Choroid plexus epithelial cell (primary cell): ENCODE measurements at regions not wholly inside any gene's neighbourhood (a gene's known extent, or its start where the extent isn't known, plus 50 kb on each side); places are given as distances from the start of the nearest gene placed in this dataset.

Experiments
- DNase-seq: peaks from one replicate; pipeline ENCODE4 v3.0.0-alpha.2; 2010; ENCODE audit warnings: low read depth
- H3K4me3 ChIP-seq: 2 replicates; pipeline ENCODE4 v1.5.1; 2011; ENCODE audit warnings: low read depth, mild to moderate bottlenecking, control low read depth, low read length, moderate library complexity
- TF ChIP-seq, protein P1 (sequence below): conservative IDR thresholded peaks from 2 replicates; pipeline ENCODE4 v1.5.1; 2011; ENCODE audit warnings: low read depth, mild to moderate bottlenecking, control low read depth, inconsistent platforms, low read length, moderate library complexity

DNA sequence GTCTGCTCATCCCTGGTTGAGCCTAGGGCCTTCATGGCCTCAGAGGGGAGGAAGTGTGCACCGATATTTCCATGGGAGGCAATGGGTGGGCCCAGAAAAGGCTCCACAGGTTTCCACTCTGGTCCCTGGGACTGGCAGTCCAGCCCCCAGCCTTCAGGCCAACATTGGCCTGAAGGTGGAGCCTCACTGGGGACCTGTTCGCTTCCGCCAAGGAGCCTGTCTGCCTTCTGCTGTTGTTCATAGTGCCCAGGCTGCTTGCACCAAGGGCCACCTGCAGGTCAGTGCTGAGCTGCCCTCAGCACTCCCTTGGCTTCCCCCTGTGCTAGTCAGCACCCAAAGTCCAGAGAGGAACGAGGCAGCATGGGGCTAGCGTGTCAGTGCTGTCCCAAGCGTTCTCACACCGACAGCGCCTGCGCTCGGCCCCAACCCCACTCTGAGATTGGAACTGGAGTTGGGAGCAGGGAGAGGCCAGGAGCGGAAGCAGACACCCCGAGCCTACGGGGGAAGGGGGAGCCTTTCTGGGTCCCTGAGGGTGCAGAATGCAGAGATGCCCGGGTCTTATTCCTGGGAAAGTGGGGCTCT is 720.7 kb downstream of the PCDH18 start:
- no peak overlapping the region for H3K4me3 ChIP-seq
- TF ChIP-seq, protein P1, sequence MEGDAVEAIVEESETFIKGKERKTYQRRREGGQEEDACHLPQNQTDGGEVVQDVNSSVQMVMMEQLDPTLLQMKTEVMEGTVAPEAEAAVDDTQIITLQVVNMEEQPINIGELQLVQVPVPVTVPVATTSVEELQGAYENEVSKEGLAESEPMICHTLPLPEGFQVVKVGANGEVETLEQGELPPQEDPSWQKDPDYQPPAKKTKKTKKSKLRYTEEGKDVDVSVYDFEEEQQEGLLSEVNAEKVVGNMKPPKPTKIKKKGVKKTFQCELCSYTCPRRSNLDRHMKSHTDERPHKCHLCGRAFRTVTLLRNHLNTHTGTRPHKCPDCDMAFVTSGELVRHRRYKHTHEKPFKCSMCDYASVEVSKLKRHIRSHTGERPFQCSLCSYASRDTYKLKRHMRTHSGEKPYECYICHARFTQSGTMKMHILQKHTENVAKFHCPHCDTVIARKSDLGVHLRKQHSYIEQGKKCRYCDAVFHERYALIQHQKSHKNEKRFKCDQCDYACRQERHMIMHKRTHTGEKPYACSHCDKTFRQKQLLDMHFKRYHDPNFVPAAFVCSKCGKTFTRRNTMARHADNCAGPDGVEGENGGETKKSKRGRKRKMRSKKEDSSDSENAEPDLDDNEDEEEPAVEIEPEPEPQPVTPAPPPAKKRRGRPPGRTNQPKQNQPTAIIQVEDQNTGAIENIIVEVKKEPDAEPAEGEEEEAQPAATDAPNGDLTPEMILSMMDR, result no peak
- no peak for DNase-seq

DNA sequence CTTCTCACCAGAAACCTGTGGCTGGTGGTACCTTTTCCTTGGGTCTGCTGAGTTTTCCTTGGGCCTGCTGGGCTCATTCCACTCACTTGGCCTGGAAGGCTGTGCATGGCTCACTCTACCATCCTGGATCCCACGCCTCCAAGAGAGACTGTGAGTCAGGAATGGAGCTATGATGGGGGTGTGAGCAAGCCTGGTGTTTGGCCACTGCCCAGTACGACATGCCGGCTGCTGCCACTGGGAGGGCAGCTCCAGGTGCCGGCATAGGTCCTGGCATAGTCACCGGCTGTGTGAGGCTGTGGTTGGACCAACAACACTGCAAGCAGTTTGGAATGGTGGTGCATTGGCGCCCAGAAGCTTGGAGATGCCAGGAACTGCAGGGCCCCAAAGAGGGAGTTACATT is 721.7 kb downstream of the PCDH18 start:
- H3K4me3 ChIP-seq, result no peak overlapping the region
- DNase-seq, result no peak
- TF ChIP-seq, protein P1, result no peak

DNA sequence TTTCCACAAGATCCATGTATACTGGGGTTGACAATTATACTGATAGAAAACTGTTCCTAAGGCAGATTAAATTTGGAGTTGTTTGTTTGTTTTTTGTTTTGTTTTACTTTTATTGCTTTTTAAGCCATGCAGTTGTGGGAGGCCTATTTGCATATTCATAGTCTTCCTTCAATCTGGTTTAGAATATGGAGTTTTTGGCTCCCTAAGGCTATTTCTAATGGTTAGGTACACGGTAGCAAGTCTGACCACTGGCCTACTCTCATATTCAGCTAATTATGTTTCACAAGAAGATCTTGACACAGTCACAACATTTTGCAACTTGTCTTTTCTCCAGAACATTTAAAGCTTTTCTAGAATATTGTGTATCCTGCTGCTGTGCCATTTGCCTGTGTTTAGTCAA is 725.5 kb downstream of the PCDH18 start:
- TF ChIP-seq, protein P1, result no peak
- H3K4me3 ChIP-seq, result no peak overlapping the region
- DNase-seq, result no peak

DNA sequence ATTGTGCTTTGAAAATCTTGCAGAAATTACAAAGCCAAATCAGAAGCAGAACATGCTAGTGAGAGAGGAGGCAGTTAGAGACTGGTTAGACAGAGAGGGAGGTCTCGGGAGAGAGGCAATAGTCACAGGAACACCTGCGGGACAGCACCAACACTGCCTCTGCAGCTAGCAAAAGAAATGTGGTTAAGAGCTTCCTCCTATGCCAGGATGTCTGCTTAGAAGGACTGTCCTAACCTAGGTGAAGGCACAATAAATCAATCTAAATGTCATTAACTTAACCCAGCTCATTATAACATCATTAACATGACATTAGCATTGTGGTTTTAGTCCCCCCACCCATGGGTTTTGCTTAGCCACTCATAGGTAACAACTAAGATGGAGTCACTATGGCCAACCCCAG is 726.7 kb downstream of the PCDH18 start:
- DNase-seq, result no peak
- no peak overlapping the region for H3K4me3 ChIP-seq
- TF ChIP-seq, protein P1, result no peak

DNA sequence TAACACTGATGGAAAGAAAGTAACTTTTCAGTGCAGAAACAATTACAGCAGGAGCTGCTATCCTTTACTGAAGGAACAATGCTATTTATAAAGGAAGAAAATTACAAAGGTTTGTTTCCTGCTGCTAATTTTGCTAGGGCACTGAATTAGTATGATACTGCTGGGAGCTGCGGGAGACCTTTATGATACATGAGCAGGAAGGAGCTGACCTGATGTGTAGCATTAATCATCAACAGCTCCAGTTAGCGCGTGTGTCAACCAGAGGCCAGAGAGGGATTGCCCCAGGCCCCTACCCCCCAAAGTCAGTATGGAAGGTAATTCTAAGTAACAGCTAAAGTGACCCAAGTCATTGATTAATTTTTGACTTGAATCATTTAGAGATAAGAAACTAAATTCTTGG is 728.9 kb downstream of the PCDH18 start:
- H3K4me3 ChIP-seq, result no peak overlapping the region
- TF ChIP-seq, protein P1, result no peak
- DNase-seq, result peak; percentile 23

DNA sequence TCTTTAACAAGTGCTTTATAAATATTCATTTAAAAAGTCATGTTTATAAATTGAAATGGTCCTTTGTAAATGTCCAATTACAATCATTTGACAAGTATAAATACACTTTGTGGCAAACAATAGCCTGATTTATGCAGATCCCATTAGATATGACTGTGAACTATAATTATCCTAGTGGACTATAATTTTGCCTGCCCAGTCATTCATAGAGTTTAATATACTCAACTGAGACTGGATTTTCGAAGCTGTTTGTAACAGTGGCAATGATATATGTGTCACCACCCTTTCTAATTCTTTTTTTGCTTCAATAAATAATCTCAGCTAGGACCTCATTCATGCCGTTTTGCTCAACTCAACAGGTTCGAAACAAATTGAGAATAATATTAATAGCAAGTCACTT is 732.0 kb downstream of the PCDH18 start:
- H3K4me3 ChIP-seq, result no peak overlapping the region
- no peak for DNase-seq
- TF ChIP-seq, protein P1, result no peak

DNA sequence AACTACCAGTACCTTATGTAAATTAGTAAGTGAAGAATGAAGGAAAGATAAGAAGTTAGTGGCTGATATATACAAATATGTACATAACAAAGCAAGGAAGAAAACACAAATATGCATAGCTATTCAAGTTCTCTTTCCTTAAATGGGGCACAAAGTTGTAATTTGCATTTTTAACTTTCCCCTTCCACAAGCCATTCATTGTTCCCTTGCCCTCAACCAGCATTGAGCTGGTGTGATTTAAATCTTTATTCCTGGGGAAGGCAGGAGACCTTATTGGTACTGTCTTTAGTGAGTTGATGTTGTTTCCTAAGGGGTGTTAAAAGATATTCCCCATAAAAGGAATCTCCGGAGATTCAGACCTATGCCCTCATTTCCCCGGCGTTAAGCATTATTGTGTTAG is 735.3 kb downstream of the PCDH18 start:
- TF ChIP-seq, protein P1, result no peak
- no peak for DNase-seq
- no peak overlapping the region for H3K4me3 ChIP-seq
